ENCODE measurements at regions not wholly inside any gene's neighbourhood (a gene's known extent, or its start where the extent isn't known, plus 50 kb on each side); places are given as distances from the start of the nearest gene placed in this dataset.
"Not testable (repeated sequence)": the region's sequence is repeated elsewhere in the genome, so short reads cannot be mapped to it uniquely, and the experiment has no call there.

DNA sequence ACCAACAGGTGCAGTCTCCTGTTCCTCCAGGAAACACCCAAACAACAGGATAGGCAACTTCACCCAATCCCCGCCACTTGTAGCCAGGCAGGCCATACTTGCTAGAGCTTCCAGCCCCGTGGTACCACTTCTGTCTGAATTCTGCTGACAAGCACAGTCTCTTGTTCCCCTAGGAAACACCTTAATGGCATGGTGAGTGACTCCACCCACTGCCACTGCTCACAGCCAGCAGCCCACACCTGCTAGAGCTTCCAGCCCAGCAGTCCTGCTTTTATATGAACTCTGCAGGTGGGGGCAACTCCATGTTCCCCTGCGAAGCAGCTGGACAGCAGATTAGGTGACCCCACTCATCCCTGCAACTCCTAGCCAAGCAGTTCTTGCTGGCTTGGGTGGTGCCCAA lies 52.6 kb upstream of the COBL start:
- TF ChIP-seq POLR2AphosphoS5 (IDR thresholded peaks at IDR 0.05; ENCODE audit: borderline replicate concordance, low read depth, low read length); EZH2 (IDR thresholded peaks at IDR 0.05): not testable (repeated sequence)
